Renal pelvis (tissue), 1 donor: ENCODE measurements at regions not wholly inside any gene's neighbourhood (a gene's known extent, or its start where the extent isn't known, plus 50 kb on each side); places are given as distances from the start of the nearest gene placed in this dataset.

Experiments used
- DNase-seq: peaks from one replicate; pipeline ENCODE4 v3.0.0-alpha.2; 2013

- no peak for DNase-seq
These were observed 341.6 kb upstream of the CDH7 start for GRCh38 chr18:65409261-65409660.

- no peak for DNase-seq
These were observed 347.3 kb upstream of the CDH7 start for GRCh38 chr18:65403534-65403933.

GRCh38 chr18:65399091-65399490, 351.7 kb upstream of the CDH7 start:
- DNase-seq = no peak

GRCh38 chr18:65398347-65399075, 352.3 kb upstream of the CDH7 start:
- no peak for DNase-seq

- no peak for DNase-seq
These were observed 369.8 kb upstream of the CDH7 start for GRCh38 chr18:65380986-65381385.

- DNase-seq = no peak
These were observed 370.2 kb upstream of the CDH7 start for GRCh38 chr18:65380571-65380970.

- no peak for DNase-seq
These were observed 377.9 kb upstream of the CDH7 start for GRCh38 chr18:65372904-65373303.

GRCh38 chr18:65365245-65365980, 385.4 kb upstream of the CDH7 start:
- peak; percentile 39 for DNase-seq

- DNase-seq = no peak
These were observed 386.7 kb upstream of the CDH7 start for GRCh38 chr18:65363911-65364632.

- no peak for DNase-seq
These were observed 387.8 kb upstream of the CDH7 start for GRCh38 chr18:65363011-65363410.

- DNase-seq = no peak
These were observed 391.3 kb upstream of the CDH7 start for GRCh38 chr18:65359479-65359878.

- DNase-seq = no peak
These were observed 392.5 kb upstream of the CDH7 start for GRCh38 chr18:65358306-65358705.

- DNase-seq = no peak
These were observed 398.6 kb upstream of the CDH7 start for GRCh38 chr18:65352186-65352585.

GRCh38 chr18:65349635-65350034, 401.2 kb upstream of the CDH7 start:
- DNase-seq = no peak

GRCh38 chr18:65347446-65347845, 403.4 kb upstream of the CDH7 start:
- no peak for DNase-seq

- DNase-seq = no peak
These were observed 404.7 kb upstream of the CDH7 start for GRCh38 chr18:65346086-65346485.

- DNase-seq = no peak
These were observed 407.2 kb upstream of the CDH7 start for GRCh38 chr18:65343571-65343970.

- DNase-seq = no peak
These were observed 414.4 kb upstream of the CDH7 start for GRCh38 chr18:65336411-65336810.

GRCh38 chr18:65329010-65329409, 421.8 kb upstream of the CDH7 start:
- no peak for DNase-seq

- DNase-seq = peak; percentile 86
These were observed 424.0 kb upstream of the CDH7 start for GRCh38 chr18:65326805-65327204.

GRCh38 chr18:65322895-65323294, 427.9 kb upstream of the CDH7 start:
- DNase-seq = no peak

- DNase-seq = no peak
These were observed 452.4 kb upstream of the CDH7 start for GRCh38 chr18:65298422-65298821.

- DNase-seq = no peak
These were observed 461.9 kb upstream of the CDH7 start for GRCh38 chr18:65288908-65289307.
